AG04450 (cell line): ENCODE measurements at regions not wholly inside any gene's neighbourhood (a gene's known extent, or its start where the extent isn't known, plus 50 kb on each side); places are given as distances from the start of the nearest gene placed in this dataset.

ENCODE experiments used
- CTCF ChIA-PET: fragments of 300-600, 350-600 bp; formaldehyde crosslinking; extraction: SDS; loops from one replicate; lab custom pipeline; 2022; ENCODE audit warnings: antibody characterized with exemption, inconsistent platforms; lab: Charles Lee
- POLR2A ChIA-PET: fragments of 350-600 bp; formaldehyde crosslinking; extraction: SDS; loops from one replicate; lab custom pipeline; 2021; ENCODE audit warnings: antibody characterized with exemption, inconsistent platforms; lab: Yijun Ruan, JAX
- DNase-seq: peaks from one replicate; pipeline ENCODE4 v3.0.0-alpha.2; 2011; ENCODE audit warnings: low read depth, low spot score
- H3K27ac ChIP-seq: one replicate; pipeline ENCODE4 v1.5.1; 2012; ENCODE audit warnings: low read depth, low read length, control low read depth
- H3K27me3 ChIP-seq: one replicate; pipeline ENCODE4 v1.6.0; 2012; ENCODE audit warnings: low read length; ENCODE audit not compliant: control insufficient read depth, insufficient read depth
- H3K4me3 ChIP-seq: 2 replicates; pipeline ENCODE4 v1.5.1; 2011; ENCODE audit warnings: mild to moderate bottlenecking, low read depth, low read length, control low read depth
- H3K9me3 ChIP-seq: 2 replicates; pipeline ENCODE4 v1.5.1; 2012; ENCODE audit warnings: low read length; ENCODE audit not compliant: control insufficient read depth, insufficient read depth
- TF ChIP-seq, protein P1 (sequence below): IDR thresholded peaks from 2 replicates; pipeline ENCODE4 v1.5.1; 2011; ENCODE audit warnings: low read depth, low read length, control low read depth, inconsistent platforms

DNA sequence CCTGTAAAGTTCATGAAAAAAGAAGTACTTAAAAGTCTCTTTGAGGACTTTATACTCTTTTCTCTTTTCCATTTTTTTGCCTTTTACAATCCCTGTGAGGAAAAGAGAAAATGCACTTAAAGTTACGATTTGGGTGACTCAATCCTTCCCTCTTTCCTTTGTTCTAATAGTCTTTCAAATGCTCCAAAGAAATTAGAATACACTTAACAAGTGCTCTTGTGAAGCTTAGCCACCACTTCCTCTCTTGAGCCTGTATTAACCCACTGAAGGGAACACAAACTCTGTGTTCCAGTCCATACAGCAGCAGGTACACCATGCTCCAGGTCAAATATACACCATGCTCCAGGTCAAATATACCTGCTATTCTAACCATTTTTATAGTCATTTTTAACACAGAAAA, 581.1 kb upstream of the MGAT4C start:
- no peak overlapping the region for H3K4me3 ChIP-seq
- H3K27ac ChIP-seq: no peak overlapping the region
- no peaks in the 10 kb centered on the region for H3K27me3 ChIP-seq
- no peak for DNase-seq
- H3K9me3 ChIP-seq: no peaks in the 10 kb centered on the region
- ChIA-PET CTCF (no interaction called here), POLR2A (no interaction called here)
- TF ChIP-seq, protein P1, sequence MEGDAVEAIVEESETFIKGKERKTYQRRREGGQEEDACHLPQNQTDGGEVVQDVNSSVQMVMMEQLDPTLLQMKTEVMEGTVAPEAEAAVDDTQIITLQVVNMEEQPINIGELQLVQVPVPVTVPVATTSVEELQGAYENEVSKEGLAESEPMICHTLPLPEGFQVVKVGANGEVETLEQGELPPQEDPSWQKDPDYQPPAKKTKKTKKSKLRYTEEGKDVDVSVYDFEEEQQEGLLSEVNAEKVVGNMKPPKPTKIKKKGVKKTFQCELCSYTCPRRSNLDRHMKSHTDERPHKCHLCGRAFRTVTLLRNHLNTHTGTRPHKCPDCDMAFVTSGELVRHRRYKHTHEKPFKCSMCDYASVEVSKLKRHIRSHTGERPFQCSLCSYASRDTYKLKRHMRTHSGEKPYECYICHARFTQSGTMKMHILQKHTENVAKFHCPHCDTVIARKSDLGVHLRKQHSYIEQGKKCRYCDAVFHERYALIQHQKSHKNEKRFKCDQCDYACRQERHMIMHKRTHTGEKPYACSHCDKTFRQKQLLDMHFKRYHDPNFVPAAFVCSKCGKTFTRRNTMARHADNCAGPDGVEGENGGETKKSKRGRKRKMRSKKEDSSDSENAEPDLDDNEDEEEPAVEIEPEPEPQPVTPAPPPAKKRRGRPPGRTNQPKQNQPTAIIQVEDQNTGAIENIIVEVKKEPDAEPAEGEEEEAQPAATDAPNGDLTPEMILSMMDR: no peak

DNA sequence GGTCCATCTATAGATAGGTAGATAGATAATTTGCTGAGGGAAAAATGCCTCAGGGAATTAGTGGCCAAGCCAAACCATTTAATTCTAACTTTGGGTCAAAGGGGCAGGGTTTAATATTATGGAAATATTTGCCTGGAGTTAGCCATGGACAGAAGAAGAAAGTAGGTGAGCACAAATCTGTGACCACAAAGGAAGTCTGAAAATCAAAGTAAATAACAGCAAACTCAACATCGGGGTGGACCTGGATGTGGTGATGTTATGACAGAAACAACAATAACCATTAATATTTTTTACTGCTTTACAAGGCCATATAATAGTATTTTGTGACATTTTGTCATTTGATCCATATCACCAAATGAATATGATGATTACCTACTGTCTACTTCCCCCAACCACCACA, 578.0 kb upstream of the MGAT4C start:
- Histone ChIP-seq H3K4me3 (no peak overlapping the region), H3K9me3 (no peaks in the 10 kb centered on the region), H3K27ac (no peak overlapping the region), H3K27me3 (no peaks in the 10 kb centered on the region)
- ChIA-PET POLR2A (no interaction called here), CTCF (no interaction called here)
- TF ChIP-seq, protein P1: no peak
- no peak for DNase-seq

DNA sequence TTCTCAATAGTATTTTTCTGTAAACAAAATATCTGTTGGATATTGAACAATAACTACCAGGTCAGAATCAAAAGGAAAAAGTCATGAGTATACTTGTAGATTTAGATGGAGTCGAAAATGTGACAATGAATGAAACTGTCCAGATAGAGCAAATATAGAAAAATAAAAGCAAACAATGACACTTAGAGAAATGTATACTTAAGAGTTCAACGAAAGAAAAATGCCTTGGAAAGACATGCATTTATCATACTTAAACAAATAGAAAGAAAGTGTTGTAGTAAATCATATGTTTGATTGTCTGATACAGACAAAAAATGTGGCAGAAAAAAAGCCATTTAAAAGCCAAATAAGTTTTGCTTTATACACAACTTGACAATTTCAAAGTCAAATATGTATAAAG, 571.2 kb upstream of the MGAT4C start:
- H3K27me3 ChIP-seq: no peaks in the 10 kb centered on the region
- H3K4me3 ChIP-seq: no peak overlapping the region
- ChIA-PET POLR2A (no interaction called here), CTCF (no interaction called here)
- TF ChIP-seq, protein P1: no peak
- H3K27ac ChIP-seq: no peak overlapping the region
- H3K9me3 ChIP-seq: no peaks in the 10 kb centered on the region
- no peak for DNase-seq

DNA sequence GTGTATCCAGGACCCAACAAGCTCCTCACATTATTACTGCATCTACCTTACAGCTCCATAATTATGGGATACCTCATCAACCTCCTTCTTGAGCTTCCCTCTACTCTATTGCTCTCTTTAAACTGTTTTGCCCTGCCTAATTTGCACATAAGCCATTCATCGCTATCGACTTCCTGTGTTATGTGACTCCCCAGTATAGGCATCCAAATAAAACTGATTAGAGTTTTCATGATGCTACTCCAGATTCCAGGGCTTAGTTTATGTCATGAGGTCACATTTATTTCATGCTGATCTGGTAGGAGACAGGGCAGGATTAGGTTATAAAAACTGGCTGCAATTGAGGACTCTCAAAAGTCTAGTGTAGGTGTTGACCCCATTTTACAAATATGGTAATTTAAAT, 569.9 kb upstream of the MGAT4C start:
- no peak for DNase-seq
- ChIA-PET POLR2A (no interaction called here), CTCF (no interaction called here)
- Histone ChIP-seq H3K4me3 (no peak overlapping the region), H3K9me3 (no peaks in the 10 kb centered on the region), H3K27ac (no peak overlapping the region), H3K27me3 (no peaks in the 10 kb centered on the region)
- TF ChIP-seq, protein P1: no peak

DNA sequence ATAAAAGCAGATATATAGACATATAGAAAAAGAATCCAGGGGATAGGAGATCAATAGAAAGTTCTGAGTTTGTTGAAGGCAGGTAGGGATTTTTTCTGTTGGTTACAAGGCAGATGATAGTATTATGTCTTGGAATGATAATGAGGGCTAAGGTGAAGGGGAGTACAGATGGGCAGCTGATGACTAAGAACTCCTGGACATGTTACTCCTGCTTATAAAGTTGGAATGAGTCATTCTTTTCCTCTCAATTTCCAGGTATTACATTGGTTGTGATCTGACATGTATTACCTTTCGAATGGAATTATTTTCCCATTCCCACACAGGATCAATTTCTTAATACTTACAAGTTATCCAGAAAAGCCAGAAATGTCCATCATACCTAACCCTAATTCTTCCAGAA, 545.2 kb upstream of the MGAT4C start:
- ChIA-PET POLR2A (no interaction called here), CTCF (no interaction called here)
- TF ChIP-seq, protein P1: no peak
- Histone ChIP-seq H3K9me3 (no peaks in the 10 kb centered on the region), H3K27ac (no peak overlapping the region), H3K27me3 (no peaks in the 10 kb centered on the region), H3K4me3 (no peak overlapping the region)
- DNase-seq: no peak
